Naive thymus-derived CD4-positive, alpha-beta T cell (primary cell): ENCODE measurements at regions not wholly inside any gene's neighbourhood (a gene's known extent, or its start where the extent isn't known, plus 50 kb on each side); places are given as distances from the start of the nearest gene placed in this dataset.

ENCODE experiments used
- ATAC-seq: fragments of 150-1000 bp; cut with Tn5 transposase; 2 replicates; pipeline ENCODE4 v1.10.0; 2021; ENCODE audit warnings: mild to moderate bottlenecking, moderate library complexity
- CTCF ChIA-PET: fragments of 350-600 bp; sonication (Branson Sonifier 250); formaldehyde crosslinking; loops from one replicate; lab custom pipeline; 2021; ENCODE audit warnings: antibody characterized with exemption; lab: Charles Lee
- POLR2A ChIA-PET: fragments of 350-600 bp; sonication (Branson Sonifier 250); formaldehyde crosslinking; loops from one replicate; lab custom pipeline; 2021; ENCODE audit warnings: antibody characterized with exemption, inconsistent platforms; lab: Charles Lee
- DNase-seq, 9 donors: peaks; one replicate each; pipeline versions ENCODE4 v3.0.0 to v3.0.0-alpha.2; 2020 to 2022; ENCODE audit warnings: mixed read lengths in 1 of 9
- H3K27ac ChIP-seq: one replicate; pipeline ENCODE4 v1.7.0; 2013; ENCODE audit warnings: mild to moderate bottlenecking, low read depth, low read length, moderate library complexity
- H3K27me3 ChIP-seq, 2 donors: one replicate each; pipeline ENCODE4 v1.7.0; 2013; ENCODE audit warnings: low read length in 2 of 2, mild to moderate bottlenecking in 2 of 2, moderate library complexity in 2 of 2; ENCODE audit not compliant: control insufficient read depth in 2 of 2, insufficient read depth in 2 of 2
- H3K36me3 ChIP-seq, 3 experiments: 1 replicate in 2 of 3; 2 replicates in 1 of 3; pipeline ENCODE4 v1.7.0; 2013; ENCODE audit warnings: low read length in 3 of 3, mild to moderate bottlenecking in 3 of 3, moderate library complexity in 1 of 3; ENCODE audit not compliant: insufficient read depth in 3 of 3, control insufficient read depth in 2 of 3
- H3K4me1 ChIP-seq, 2 donors: one replicate each; pipeline ENCODE4 v1.7.0; 2013; ENCODE audit warnings: low read length in 2 of 2, mild to moderate bottlenecking in 2 of 2, moderate library complexity in 1 of 2; ENCODE audit not compliant: control insufficient read depth in 2 of 2, insufficient read depth in 2 of 2
- H3K4me3 ChIP-seq: 2 replicates; pipeline ENCODE4 v1.7.0; 2013; ENCODE audit warnings: mild to moderate bottlenecking, low read length
- H3K9me3 ChIP-seq, 3 experiments: 1 replicate in 2 of 3; 2 replicates in 1 of 3; pipeline ENCODE4 v1.7.0; 2013; ENCODE audit warnings: low read length in 3 of 3; ENCODE audit not compliant: control insufficient read depth in 2 of 3
- H3K27ac Mint-ChIP-seq, 9 donors: one replicate each; pipeline ENCODE4 v1.8.0; 2020 to 2022; ENCODE audit warnings: mixed read lengths in 9 of 9, mild to moderate bottlenecking in 8 of 9, moderate library complexity in 5 of 9, inconsistent platforms in 2 of 9
- H3K27me3 Mint-ChIP-seq, 5 donors: one replicate each; pipeline ENCODE4 v1.8.0; 2021 to 2022; ENCODE audit warnings: mixed read lengths in 5 of 5, mild to moderate bottlenecking in 1 of 5
- H3K36me3 Mint-ChIP-seq, 5 donors: one replicate each; pipeline ENCODE4 v1.8.0; 2020 to 2022; ENCODE audit warnings: mixed read lengths in 5 of 5, mild to moderate bottlenecking in 3 of 5, inconsistent platforms in 1 of 5
- H3K4me1 Mint-ChIP-seq, 7 donors: one replicate each; pipeline ENCODE4 v1.8.0; 2020 to 2022; ENCODE audit warnings: mixed read lengths in 7 of 7, mild to moderate bottlenecking in 3 of 7, inconsistent platforms in 1 of 7
- H3K4me3 Mint-ChIP-seq, 10 donors: one replicate each; pipeline ENCODE4 v1.8.0; 2020 to 2022; ENCODE audit warnings: mild to moderate bottlenecking in 10 of 10, mixed read lengths in 10 of 10, moderate library complexity in 6 of 10, inconsistent platforms in 2 of 10
- H3K9me3 Mint-ChIP-seq, 11 donors: one replicate each; pipeline ENCODE4 v1.8.0; 2020 to 2022; ENCODE audit warnings: mixed read lengths in 11 of 11, mild to moderate bottlenecking in 4 of 11, inconsistent platforms in 1 of 11, moderate library complexity in 1 of 11
- intact Hi-C, 2 donors: fragments of 100-400 bp; cut with micrococcal nuclease; formaldehyde crosslinking; loops; one replicate each; pipeline ENCODE4 v1.15.1; 2023

DNA sequence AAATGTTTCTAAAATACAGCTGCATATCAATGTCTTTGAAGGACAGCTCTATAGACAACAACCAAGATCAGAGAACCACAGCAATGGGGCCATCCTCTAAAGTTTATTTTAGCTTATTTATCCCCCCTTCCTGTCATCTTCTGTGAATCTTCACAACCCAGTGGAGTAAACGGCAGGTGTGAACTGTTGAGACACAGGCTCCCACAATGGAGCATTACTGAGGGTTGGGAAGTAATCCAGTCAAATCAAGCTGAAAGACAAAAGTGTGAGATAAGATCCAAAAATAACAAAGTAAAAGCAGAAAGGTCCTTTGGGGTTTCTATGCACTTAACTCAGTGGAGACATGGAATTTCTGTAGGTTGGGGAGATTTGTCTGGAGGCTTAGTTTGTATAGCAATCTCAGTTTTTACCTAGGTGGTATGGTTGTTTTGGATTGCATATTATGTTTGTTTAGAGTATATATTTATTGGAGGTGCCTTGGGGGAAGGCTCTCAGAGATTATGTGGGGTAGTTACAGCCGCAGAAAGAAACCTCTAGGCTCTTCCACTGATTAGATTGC is 286.9 kb upstream of the ADGRL2 start:
- intact Hi-C loops, result no loop called here
- ChIA-PET CTCF (no interaction called here), POLR2A (no interaction called here)
- ATAC-seq, result no peak
- peaks cover 0 to 3% (median 0%) of the 10 kb centered on the region in 11 donors for H3K9me3 Mint-ChIP-seq
- no peaks in the 10 kb centered on the region for H3K9me3 ChIP-seq
- no peak overlapping the region for H3K4me3 ChIP-seq
- H3K27ac ChIP-seq, result no peak overlapping the region
- peaks cover 0 to 8% (median 5%) of the 10 kb centered on the region in 5 donors for H3K27me3 Mint-ChIP-seq
- H3K4me1 ChIP-seq, result no peaks in the 10 kb centered on the region
- H3K4me3 Mint-ChIP-seq, result no peak overlapping the region
- no peaks in the 10 kb centered on the region for H3K27me3 ChIP-seq
- H3K4me1 Mint-ChIP-seq, result no peaks in the 10 kb centered on the region
- H3K36me3 Mint-ChIP-seq, result no peaks in the 10 kb centered on the region
- H3K36me3 ChIP-seq, result no peaks in the 10 kb centered on the region
- no peak for DNase-seq
- H3K27ac Mint-ChIP-seq, result no peak overlapping the region

DNA sequence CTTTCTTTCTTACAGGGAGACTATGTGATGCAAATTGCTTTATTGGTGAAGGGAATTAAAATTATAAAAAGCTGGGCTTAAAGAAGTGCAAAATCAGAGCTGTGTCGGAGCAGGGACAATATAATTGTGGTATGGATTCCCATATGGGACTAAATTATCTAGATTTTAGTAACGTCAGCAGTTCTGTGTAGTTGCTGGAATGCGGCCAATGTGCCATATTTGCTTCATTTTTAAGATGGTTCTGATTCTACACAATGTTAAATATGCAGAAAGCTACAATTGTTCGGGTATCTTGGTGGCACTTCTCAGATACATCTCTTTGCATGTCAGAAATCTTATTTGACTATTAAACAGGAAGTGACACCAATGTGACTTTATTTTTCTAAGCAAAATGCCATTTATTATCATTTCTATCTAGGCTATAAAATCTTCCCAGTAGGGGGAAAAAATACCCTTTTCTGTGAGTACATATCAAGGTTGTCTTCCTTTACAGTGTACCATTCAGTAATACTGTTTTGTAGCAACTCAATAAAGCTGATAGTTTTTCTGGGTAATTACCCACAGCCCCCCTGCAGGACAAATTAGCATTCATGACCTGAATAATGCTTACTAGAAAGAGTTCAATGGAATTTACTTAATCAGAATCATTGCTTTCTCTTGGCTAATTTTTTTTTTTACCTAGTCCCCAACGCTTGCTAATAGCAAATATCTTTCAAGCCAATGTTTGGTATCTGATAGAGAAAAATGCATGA is 288.3 kb upstream of the ADGRL2 start:
- Histone ChIP-seq H3K27ac (no peak overlapping the region), H3K9me3 (no peaks in the 10 kb centered on the region), H3K4me1 (no peaks in the 10 kb centered on the region), H3K36me3 (no peaks in the 10 kb centered on the region), H3K4me3 (no peak overlapping the region), H3K27me3 (no peaks in the 10 kb centered on the region)
- POLR2A ChIA-PET, result no interaction called here
- H3K27ac Mint-ChIP-seq, result no peak overlapping the region
- H3K27me3 Mint-ChIP-seq, result peaks cover 0 to 6% (median under 1%) of the 10 kb centered on the region in 5 donors
- no peak for ATAC-seq
- CTCF ChIA-PET, result no interaction called here
- H3K4me1 Mint-ChIP-seq, result no peaks in the 10 kb centered on the region
- no peak overlapping the region for H3K4me3 Mint-ChIP-seq
- H3K36me3 Mint-ChIP-seq, result no peaks in the 10 kb centered on the region
- intact Hi-C loops, result no loop called here
- peaks cover 0 to 3% (median 0%) of the 10 kb centered on the region in 11 donors for H3K9me3 Mint-ChIP-seq
- no peak for DNase-seq

DNA sequence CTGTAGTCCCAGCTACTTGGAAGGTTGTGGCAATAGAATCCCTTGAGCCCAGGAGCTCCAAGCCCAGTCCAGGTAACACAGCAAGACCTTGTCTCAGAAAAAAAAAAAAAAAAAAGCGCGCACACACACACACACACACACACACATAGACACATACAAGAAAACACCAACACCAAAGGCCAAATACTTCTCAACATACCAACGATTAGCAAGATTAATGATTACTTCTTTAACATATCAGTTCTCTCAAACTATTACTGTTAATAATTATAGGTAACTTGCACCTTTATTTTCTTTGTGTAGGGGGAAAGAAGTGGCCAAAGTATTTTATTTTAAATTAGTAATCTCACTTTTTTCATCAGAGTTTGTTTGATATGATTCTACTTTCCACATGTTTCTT is 289.5 kb upstream of the ADGRL2 start:
- ATAC-seq (no peak), DNase-seq (no peak)
- no peaks in the 10 kb centered on the region for H3K36me3 Mint-ChIP-seq
- CTCF ChIA-PET, result no interaction called here
- no peaks in the 10 kb centered on the region for H3K27me3 ChIP-seq
- H3K9me3 Mint-ChIP-seq, result peaks cover 0 to 3% (median 0%) of the 10 kb centered on the region in 11 donors
- H3K4me3 ChIP-seq, result no peak overlapping the region
- H3K4me3 Mint-ChIP-seq, result no peak overlapping the region
- H3K9me3 ChIP-seq, result no peaks in the 10 kb centered on the region
- H3K27me3 Mint-ChIP-seq, result peaks cover 0 to 2% (median 0%) of the 10 kb centered on the region in 5 donors
- POLR2A ChIA-PET, result no interaction called here
- no peaks in the 10 kb centered on the region for H3K4me1 ChIP-seq
- H3K36me3 ChIP-seq, result no peaks in the 10 kb centered on the region
- intact Hi-C loops, result no loop called here
- H3K27ac ChIP-seq, result no peak overlapping the region
- H3K4me1 Mint-ChIP-seq, result no peaks in the 10 kb centered on the region
- H3K27ac Mint-ChIP-seq, result no peak overlapping the region

DNA sequence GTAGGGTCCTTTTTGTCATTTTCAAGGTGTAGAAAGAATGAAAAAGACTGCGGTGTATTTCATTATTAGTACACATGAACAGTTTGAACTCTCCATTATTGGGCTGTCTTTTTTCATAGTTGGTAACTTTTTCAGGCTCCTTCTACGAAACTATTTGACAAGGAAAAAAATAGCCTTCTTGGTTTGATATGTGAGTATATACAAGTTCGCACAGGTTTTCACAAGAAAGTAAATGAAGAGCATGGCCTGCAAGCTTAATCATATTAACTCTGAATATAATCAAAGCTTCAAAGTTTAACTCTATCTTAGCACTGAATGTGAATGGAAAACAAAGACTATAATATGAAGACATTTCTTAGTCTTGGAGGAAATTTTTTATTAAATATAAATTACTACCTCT is 290.0 kb upstream of the ADGRL2 start:
- Histone ChIP-seq H3K4me1 (no peaks in the 10 kb centered on the region), H3K4me3 (no peak overlapping the region), H3K27me3 (no peaks in the 10 kb centered on the region), H3K36me3 (no peaks in the 10 kb centered on the region), H3K9me3 (no peaks in the 10 kb centered on the region), H3K27ac (no peak overlapping the region)
- Mint-ChIP-seq H3K4me3 (no peak overlapping the region), H3K27ac (no peak overlapping the region), H3K9me3 (peaks cover 0 to 3% (median 0%) of the 10 kb centered on the region in 11 donors), H3K4me1 (no peaks in the 10 kb centered on the region), H3K36me3 (no peaks in the 10 kb centered on the region), H3K27me3 (no peaks in the 10 kb centered on the region)
- intact Hi-C loops, result no loop called here
- ATAC-seq (no peak), DNase-seq (no peak)
- POLR2A ChIA-PET, result no interaction called here
- CTCF ChIA-PET, result no interaction called here

DNA sequence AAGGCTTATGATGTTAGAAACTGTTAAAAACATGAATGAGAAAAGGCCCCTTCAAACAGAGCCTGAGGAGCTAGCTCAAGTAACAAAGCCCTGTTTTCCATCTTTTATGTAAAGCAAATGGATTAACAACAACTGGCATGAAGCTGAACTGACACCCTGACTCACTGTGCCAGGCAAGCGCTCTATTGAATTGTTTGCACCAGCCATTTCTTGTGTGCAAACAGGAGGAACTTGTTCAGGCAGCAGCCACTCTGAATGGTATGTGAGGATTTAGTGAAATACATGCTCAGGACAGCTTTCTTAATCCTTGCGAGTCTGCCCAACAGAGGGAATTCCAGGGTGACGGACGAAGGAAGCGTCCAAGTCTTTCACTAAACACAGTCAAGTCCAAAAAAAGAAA is 291.1 kb upstream of the ADGRL2 start:
- Mint-ChIP-seq H3K4me1 (no peaks in the 10 kb centered on the region), H3K27ac (no peak overlapping the region), H3K4me3 (no peak overlapping the region), H3K27me3 (no peaks in the 10 kb centered on the region), H3K36me3 (no peaks in the 10 kb centered on the region), H3K9me3 (peaks cover 0 to 3% (median 0%) of the 10 kb centered on the region in 11 donors)
- CTCF ChIA-PET, result no interaction called here
- no peaks in the 10 kb centered on the region for H3K9me3 ChIP-seq
- H3K4me3 ChIP-seq, result no peak overlapping the region
- no peaks in the 10 kb centered on the region for H3K36me3 ChIP-seq
- ATAC-seq (no peak), DNase-seq (no peak)
- H3K27me3 ChIP-seq, result no peaks in the 10 kb centered on the region
- no peak overlapping the region for H3K27ac ChIP-seq
- POLR2A ChIA-PET, result no interaction called here
- no peaks in the 10 kb centered on the region for H3K4me1 ChIP-seq
- intact Hi-C loops, result no loop called here

- DNase-seq (no peak), ATAC-seq (no peak)
- Histone ChIP-seq H3K36me3 (no peaks in the 10 kb centered on the region), H3K4me3 (no peak overlapping the region), H3K9me3 (no peaks in the 10 kb centered on the region), H3K27me3 (no peaks in the 10 kb centered on the region), H3K27ac (no peak overlapping the region), H3K4me1 (no peaks in the 10 kb centered on the region)
- Mint-ChIP-seq H3K27me3 (no peaks in the 10 kb centered on the region), H3K36me3 (no peaks in the 10 kb centered on the region), H3K4me3 (no peak overlapping the region), H3K27ac (no peak overlapping the region), H3K4me1 (no peaks in the 10 kb centered on the region), H3K9me3 (peaks cover 0 to 3% (median 0%) of the 10 kb centered on the region in 11 donors)
- intact Hi-C loops, result no loop called here
- ChIA-PET POLR2A (no interaction called here), CTCF (no interaction called here)
These were observed 294.0 kb upstream of the ADGRL2 start for GRCh38 chr1:81506699-81507098.

GRCh38 chr1:81505831-81506230 is 294.9 kb upstream of the ADGRL2 start:
- Mint-ChIP-seq H3K9me3 (peaks cover 0 to 3% (median 0%) of the 10 kb centered on the region in 11 donors), H3K27me3 (no peaks in the 10 kb centered on the region), H3K4me1 (no peaks in the 10 kb centered on the region), H3K36me3 (no peaks in the 10 kb centered on the region), H3K4me3 (no peak overlapping the region), H3K27ac (no peak overlapping the region)
- no peaks in the 10 kb centered on the region for H3K36me3 ChIP-seq
- intact Hi-C loops, result no loop called here
- H3K4me1 ChIP-seq, result no peaks in the 10 kb centered on the region
- POLR2A ChIA-PET, result no interaction called here
- H3K9me3 ChIP-seq, result no peaks in the 10 kb centered on the region
- no peak for DNase-seq
- CTCF ChIA-PET, result no interaction called here
- ATAC-seq, result no peak
- H3K4me3 ChIP-seq, result no peak overlapping the region
- no peak overlapping the region for H3K27ac ChIP-seq
- H3K27me3 ChIP-seq, result no peaks in the 10 kb centered on the region
